ENCODE measurements at regions not wholly inside any gene's neighbourhood (a gene's known extent, or its start where the extent isn't known, plus 50 kb on each side); places are given as distances from the start of the nearest gene placed in this dataset.

GRCh38 chr15:100821327-100821726 is 58.3 kb upstream of the ALDH1A3 start:
- DNase-seq (ENCODE audit: low spot score), result no peak
- no peaks in the 10 kb centered on the region for H3K36me3 ChIP-seq (ENCODE audit: control insufficient read depth in 4 of 4, insufficient read depth in 3 of 4, low read depth in 1 of 4, low read length in 3 of 4)
- H3K9me3 ChIP-seq (ENCODE audit: control insufficient read depth in 4 of 4, low read length in 3 of 4), result peaks cover 0 to 7% (median 0%) of the 10 kb centered on the region in 4 donors
- no peaks in the 10 kb centered on the region for H3K27me3 ChIP-seq (ENCODE audit: control insufficient read depth in 4 of 4, insufficient read depth in 4 of 4, low read length in 3 of 4)
- no peak overlapping the region for H3K9ac ChIP-seq (ENCODE audit: low read depth in 1 of 2, low read length in 2 of 2)
- no peak overlapping the region for H3K27ac ChIP-seq (ENCODE audit: low read depth in 1 of 2, low read length in 2 of 2)
- H3K4me1 ChIP-seq (ENCODE audit: control insufficient read depth in 4 of 4, insufficient read depth in 4 of 4, low read length in 3 of 4), result no peaks in the 10 kb centered on the region
- no peak overlapping the region for H3K4me3 ChIP-seq (ENCODE audit: low read depth in 1 of 3, low read length in 3 of 3)
- TF ChIP-seq ZBTB33 (IDR thresholded peaks at IDR 0.05) (no peak), ATF3 (IDR thresholded peaks at IDR 0.05) (no peak), RXRA (IDR thresholded peaks at IDR 0.05) (no peak), HNF4G (IDR thresholded peaks at IDR 0.05) (no peak), REST (IDR thresholded peaks at IDR 0.05) (no peak), FOXA1 (IDR thresholded peaks at IDR 0.05) (no peak), JUND (IDR thresholded peaks at IDR 0.05) (no peak), SP1 (IDR thresholded peaks at IDR 0.05) (no peak), FOXA2 (IDR thresholded peaks at IDR 0.05) (no peak), YY1 (IDR thresholded peaks at IDR 0.05) (no peak), RAD21 (IDR thresholded peaks at IDR 0.05) (no peak)

- Histone ChIP-seq H3K4me1 (ENCODE audit: control insufficient read depth in 4 of 4, insufficient read depth in 4 of 4, low read length in 3 of 4) (no peaks in the 10 kb centered on the region), H3K9me3 (ENCODE audit: control insufficient read depth in 4 of 4, low read length in 3 of 4) (peaks cover 0 to 6% (median 2%) of the 10 kb centered on the region in 4 donors), H3K4me3 (ENCODE audit: low read depth in 1 of 3, low read length in 3 of 3) (no peak overlapping the region), H3K9ac (ENCODE audit: low read depth in 1 of 2, low read length in 2 of 2) (no peak overlapping the region), H3K36me3 (ENCODE audit: control insufficient read depth in 4 of 4, insufficient read depth in 3 of 4, low read depth in 1 of 4, low read length in 3 of 4) (no peaks in the 10 kb centered on the region), H3K27me3 (ENCODE audit: control insufficient read depth in 4 of 4, insufficient read depth in 4 of 4, low read length in 3 of 4) (no peaks in the 10 kb centered on the region), H3K27ac (ENCODE audit: low read depth in 1 of 2, low read length in 2 of 2) (no peak overlapping the region)
- WGBS, result 66% methylated on average over 5 of the region's 5 CpGs
- TF ChIP-seq EGR1 (IDR thresholded peaks at IDR 0.05; ENCODE audit: low read depth in 2 of 2) (no peak), FOXA1 (IDR thresholded peaks at IDR 0.05) (no peak), HNF4A (conservative IDR thresholded peaks at IDR 0.05) (no peak), YY1 (IDR thresholded peaks at IDR 0.05) (no peak), REST (IDR thresholded peaks at IDR 0.05) (no peak), NR2F2 (IDR thresholded peaks at IDR 0.05) (no peak), TAF1 (conservative IDR thresholded peaks at IDR 0.05) (no peak), MAX (IDR thresholded peaks at IDR 0.05) (no peak), FOXA2 (IDR thresholded peaks at IDR 0.05) (no peak), ATF3 (IDR thresholded peaks at IDR 0.05) (no peak), GABPA (IDR thresholded peaks at IDR 0.05 in 1 of 2, conservative IDR thresholded peaks at IDR 0.05 in 1 of 2) (no peak)
- no peak for DNase-seq (ENCODE audit: low spot score)
Observed at GRCh38 chr15:100824211-100824610, 55.4 kb upstream of the ALDH1A3 start.

Measured in liver (tissue), 7 donors.